Mesenchymal stem cell (in vitro differentiated cells and primary cell): ENCODE measurements at regions not wholly inside any gene's neighbourhood (a gene's known extent, or its start where the extent isn't known, plus 50 kb on each side); places are given as distances from the start of the nearest gene placed in this dataset. TPM values are rescaled to one million over a fixed set of nuclear protein-coding genes. Genes with fewer than 3 reads are reported as not detected.

Source experiments
- DNase-seq: peaks from one replicate; pipeline ENCODE4 v3.0.0-alpha.2; 2013
- H2AFZ ChIP-seq: one replicate; pipeline ENCODE4 v1.6.1; 2013; ENCODE audit warnings: low read depth, mild to moderate bottlenecking, control low read depth, inconsistent platforms, low read length, moderate library complexity
- H2AK5ac ChIP-seq: 2 replicates; pipeline ENCODE4 v1.6.1; 2013; ENCODE audit warnings: low read length, moderate library complexity, mild to moderate bottlenecking, inconsistent platforms; ENCODE audit not compliant: severe bottlenecking
- H2BK120ac ChIP-seq: one replicate; pipeline ENCODE4 v1.6.1; 2013; ENCODE audit warnings: low read depth, mild to moderate bottlenecking, inconsistent platforms, low read length, moderate library complexity
- H2BK12ac ChIP-seq, 2 experiments: one replicate each; pipeline ENCODE4 v1.6.1; 2013; ENCODE audit warnings: inconsistent platforms in 2 of 2, low read length in 2 of 2, mild to moderate bottlenecking in 2 of 2, moderate library complexity in 2 of 2, control low read depth in 1 of 2
- H2BK15ac ChIP-seq: one replicate; pipeline ENCODE4 v1.6.1; 2013; ENCODE audit warnings: mild to moderate bottlenecking, low read depth, inconsistent platforms; ENCODE audit not compliant: poor library complexity, severe bottlenecking
- H2BK5ac ChIP-seq: 2 replicates; pipeline ENCODE4 v1.6.1; 2013; ENCODE audit warnings: low read depth, mild to moderate bottlenecking, low read length, control low read depth, inconsistent platforms; ENCODE audit not compliant: poor library complexity, severe bottlenecking
- H3K14ac ChIP-seq, 2 experiments: one replicate each; pipeline ENCODE4 v1.6.1; 2013; ENCODE audit warnings: inconsistent platforms in 2 of 2, low read length in 2 of 2, control low read depth in 1 of 2, mild to moderate bottlenecking in 1 of 2, moderate library complexity in 1 of 2
- H3K18ac ChIP-seq, 2 experiments: one replicate each; pipeline ENCODE4 v1.6.1; 2013; ENCODE audit warnings: inconsistent platforms in 2 of 2, low read length in 2 of 2, control low read depth in 1 of 2, low read depth in 1 of 2, mild to moderate bottlenecking in 1 of 2
- H3K23ac ChIP-seq, 2 experiments: one replicate each; pipeline ENCODE4 v1.6.1; 2013; ENCODE audit warnings: inconsistent platforms in 2 of 2, low read length in 2 of 2, mild to moderate bottlenecking in 2 of 2, moderate library complexity in 2 of 2, control low read depth in 1 of 2
- H3K27ac ChIP-seq: 2 replicates; pipeline ENCODE4 v1.5.1; 2013; ENCODE audit warnings: mild to moderate bottlenecking, moderate library complexity, low read length, control low read depth, inconsistent platforms; ENCODE audit not compliant: poor library complexity, severe bottlenecking
- H3K27me3 ChIP-seq, 2 experiments: 2 replicates each; pipeline versions ENCODE4 v1.6.1 to v1.7.0; 2013; ENCODE audit warnings: low read length in 2 of 2, mild to moderate bottlenecking in 2 of 2, moderate library complexity in 2 of 2, control low read depth in 1 of 2, inconsistent platforms in 1 of 2; ENCODE audit not compliant: control insufficient read depth in 1 of 2, insufficient read depth in 1 of 2
- H3K36me3 ChIP-seq, 2 experiments: 2 replicates each; pipeline versions ENCODE4 v1.6.1 to v1.7.0; 2013; ENCODE audit warnings: low read length in 2 of 2, control low read depth in 1 of 2, inconsistent platforms in 1 of 2, low read depth in 1 of 2, mild to moderate bottlenecking in 1 of 2; ENCODE audit not compliant: insufficient read depth in 2 of 2, control insufficient read depth in 1 of 2
- H3K4ac ChIP-seq, 2 experiments: one replicate each; pipeline ENCODE4 v1.6.1; 2013; ENCODE audit warnings: inconsistent platforms in 2 of 2, low read length in 2 of 2, mild to moderate bottlenecking in 2 of 2, moderate library complexity in 2 of 2, control low read depth in 1 of 2, low read depth in 1 of 2
- H3K4me1 ChIP-seq: 2 replicates; pipeline ENCODE4 v1.6.1; 2013; ENCODE audit warnings: low read depth, low read length, control low read depth; ENCODE audit not compliant: control insufficient read depth, insufficient read depth
- H3K4me2 ChIP-seq: 2 replicates; pipeline ENCODE4 v1.6.1; 2013; ENCODE audit warnings: low read length, mild to moderate bottlenecking, inconsistent platforms; ENCODE audit not compliant: poor library complexity, severe bottlenecking
- H3K4me3 ChIP-seq, 2 experiments: 2 replicates each; pipeline versions ENCODE4 v1.5.1 to v1.7.0; 2013; ENCODE audit warnings: low read length in 2 of 2, mild to moderate bottlenecking in 2 of 2, control low read depth in 1 of 2, low read depth in 1 of 2; ENCODE audit not compliant: insufficient read depth in 1 of 2
- H3K79me1 ChIP-seq: replicated peaks from 2 replicates; pipeline ENCODE4 v1.6.1; 2013; ENCODE audit warnings: mild to moderate bottlenecking, control low read depth, low read length, inconsistent platforms; ENCODE audit not compliant: poor library complexity, severe bottlenecking
- H3K9ac ChIP-seq: 2 replicates; pipeline ENCODE4 v1.7.0; 2013; ENCODE audit warnings: mild to moderate bottlenecking, low read length, moderate library complexity
- H3K9me3 ChIP-seq: 2 replicates; pipeline ENCODE4 v1.7.0; 2013; ENCODE audit warnings: mild to moderate bottlenecking, low read length; ENCODE audit not compliant: control insufficient read depth
- H4K8ac ChIP-seq: one replicate; pipeline ENCODE4 v1.6.1; 2013; ENCODE audit warnings: inconsistent platforms, mild to moderate bottlenecking, low read length, moderate library complexity
- H4K91ac ChIP-seq: one replicate; pipeline ENCODE4 v1.6.1; 2013; ENCODE audit warnings: mild to moderate bottlenecking, low read length, inconsistent platforms
- WGBS: methylation state at CpG from one replicate; pipeline ENCODE4 v1.1.7; 2013; ENCODE audit warnings: mixed read lengths; 5-methylcytosine and 5-hydroxymethylcytosine counted together
- small RNA-seq: library from polyadenylated mRNA; stranded (forward); fragments of <200 nt; extraction: miRNeasy Mini kit (QIAGEN cat#:217004); gene quantifications from one replicate; pipeline ENCODE3, GENCODE V24; 2013; ENCODE audit warnings: low read depth

GRCh38 chr4:11484531-11484930, 55.8 kb upstream of the HS3ST1 start:
- H3K27ac ChIP-seq: no peak overlapping the region
- no peak for DNase-seq
- no peak overlapping the region for H2BK15ac ChIP-seq
- no peak overlapping the region for H3K18ac ChIP-seq
- H4K91ac ChIP-seq: no peak overlapping the region
- H3K23ac ChIP-seq: no peak overlapping the region
- no peak overlapping the region for H4K8ac ChIP-seq
- H3K79me1 ChIP-seq: no peaks in the 10 kb centered on the region
- no peak overlapping the region for H3K4me3 ChIP-seq
- H2BK12ac ChIP-seq: no peak overlapping the region
- H2BK120ac ChIP-seq: no peak overlapping the region
- H3K4ac ChIP-seq: no peak overlapping the region
- H3K9ac ChIP-seq: no peak overlapping the region
- no peak overlapping the region for H3K14ac ChIP-seq
- H3K27me3 ChIP-seq: no peaks in the 10 kb centered on the region
- 100% methylated on average over 1 of the region's 1 CpG for WGBS
- no peaks in the 10 kb centered on the region for H3K9me3 ChIP-seq
- no peak overlapping the region for H2BK5ac ChIP-seq
- H3K36me3 ChIP-seq: no peaks in the 10 kb centered on the region
- H3K4me1 ChIP-seq: no peaks in the 10 kb centered on the region
- no peak overlapping the region for H3K4me2 ChIP-seq
- no peak overlapping the region for H2AFZ ChIP-seq
- H2AK5ac ChIP-seq: no peak overlapping the region

- Histone ChIP-seq H3K9ac (no peak overlapping the region), H3K79me1 (no peaks in the 10 kb centered on the region)
- WGBS: 33% methylated on average over 1 of the region's 3 CpGs
Observed at GRCh38 chr4:11483046-11483445, 54.4 kb upstream of the HS3ST1 start.

GRCh38 chr4:11480683-11481082, 52.0 kb upstream of the HS3ST1 start:
- WGBS: 69% methylated on average over 2 of the region's 2 CpGs
- no peak for DNase-seq
- no peaks in the 10 kb centered on the region for H3K36me3 ChIP-seq

More at GRCh38 chr4:11483046-11483445, 54.4 kb upstream of the HS3ST1 start:
- Histone ChIP-seq H3K14ac (no peak overlapping the region), H2BK120ac (no peak overlapping the region), H4K8ac (no peak overlapping the region), H3K9me3 (no peaks in the 10 kb centered on the region), H2AK5ac (no peak overlapping the region), H2BK15ac (no peak overlapping the region), H3K4me2 (no peak overlapping the region), H2AFZ (no peak overlapping the region), H3K27ac (no peak overlapping the region), H3K4ac (no peak overlapping the region), H3K18ac (no peak overlapping the region), H2BK5ac (no peak overlapping the region), H3K23ac (no peak overlapping the region), H3K4me3 (no peak overlapping the region), H4K91ac (no peak overlapping the region), H3K36me3 (no peaks in the 10 kb centered on the region), H3K4me1 (no peaks in the 10 kb centered on the region), H2BK12ac (no peak overlapping the region), H3K27me3 (no peaks in the 10 kb centered on the region)
- DNase-seq: peak; percentile 50

More at GRCh38 chr4:11480683-11481082, 52.0 kb upstream of the HS3ST1 start:
- Histone ChIP-seq H2BK15ac (no peak overlapping the region), H2AFZ (no peak overlapping the region), H3K14ac (no peak overlapping the region), H3K4me3 (no peak overlapping the region), H3K23ac (no peak overlapping the region), H3K4ac (no peak overlapping the region), H4K91ac (no peak overlapping the region), H3K9me3 (peaks cover 4% of the 10 kb centered on the region), H2BK120ac (no peak overlapping the region), H3K27me3 (no peaks in the 10 kb centered on the region), H3K18ac (no peak overlapping the region), H2AK5ac (no peak overlapping the region), H3K79me1 (no peaks in the 10 kb centered on the region), H3K27ac (no peak overlapping the region), H4K8ac (no peak overlapping the region), H3K9ac (no peak overlapping the region), H2BK12ac (no peak overlapping the region), H2BK5ac (no peak overlapping the region), H3K4me1 (no peaks in the 10 kb centered on the region), H3K4me2 (no peak overlapping the region)

Small RNA genes lying in the stretch of these regions (small RNA-seq; reads per million reads assigned to genes)
- gene RF00026 (not detected), gene RNU6-578P (not detected)
